MCF 10A (cell line): ENCODE measurements at regions not wholly inside any gene's neighbourhood (a gene's known extent, or its start where the extent isn't known, plus 50 kb on each side); places are given as distances from the start of the nearest gene placed in this dataset.

ENCODE experiments used
- BruUV-seq: library from RNA; stranded (reverse); fragments of 400-500 nt; replicated peaks from 2 replicates; lab custom pipeline; 2021; lab: Mats Ljungman, UMichigan
- CTCF ChIA-PET: fragments of 300-600 bp; sonication (Branson Sonifier 250); formaldehyde crosslinking; extraction: SDS; loops from one replicate; lab custom pipeline; 2021; ENCODE audit warnings: antibody characterized with exemption, inconsistent platforms; lab: Yijun Ruan, JAX
- POLR2A ChIA-PET: fragments of 300-600, 350-650 bp; sonication (Branson Sonifier 250); formaldehyde crosslinking; extraction: SDS; loops from one replicate; lab custom pipeline; 2020; ENCODE audit warnings: antibody characterized with exemption, inconsistent platforms; lab: Yijun Ruan, JAX
- DNase-seq: peaks from one replicate; pipeline ENCODE4 v3.0.0-alpha.2; 2018; ENCODE audit not compliant: unreplicated experiment
- H3K27ac Mint-ChIP-seq: one replicate; pipeline ENCODE4 v1.8.0; 2022; ENCODE audit warnings: mild to moderate bottlenecking, low read depth, mixed read lengths; ENCODE audit not compliant: unreplicated experiment
- H3K27me3 Mint-ChIP-seq: one replicate; pipeline ENCODE4 v1.8.0; 2022; ENCODE audit warnings: mixed read lengths; ENCODE audit not compliant: insufficient read depth, unreplicated experiment
- H3K36me3 Mint-ChIP-seq: one replicate; pipeline ENCODE4 v1.8.0; 2022; ENCODE audit warnings: mild to moderate bottlenecking, moderate library complexity, mixed read lengths; ENCODE audit not compliant: insufficient read depth, unreplicated experiment
- H3K4me1 Mint-ChIP-seq: one replicate; pipeline ENCODE4 v1.8.0; 2022; ENCODE audit warnings: mixed read lengths; ENCODE audit not compliant: insufficient read depth, unreplicated experiment
- H3K4me3 Mint-ChIP-seq: one replicate; pipeline ENCODE4 v1.8.0; 2022; ENCODE audit warnings: mild to moderate bottlenecking, moderate library complexity, mixed read lengths; ENCODE audit not compliant: unreplicated experiment
- H3K9me3 Mint-ChIP-seq: one replicate; pipeline ENCODE4 v1.8.0; 2022; ENCODE audit warnings: mixed read lengths; ENCODE audit not compliant: unreplicated experiment
- CTCF ChIP-seq: fragments of 200-600 bp; IDR thresholded peaks from one replicate; pipeline ENCODE4 v1.8.0; 2022; ENCODE audit warnings: antibody characterized with exemption, mild to moderate bottlenecking; ENCODE audit not compliant: unreplicated experiment
- intact Hi-C: fragments of 100-400 bp; cut with micrococcal nuclease; formaldehyde crosslinking; loops from 2 replicates; pipeline ENCODE4 v1.14.1; 2022

DNA sequence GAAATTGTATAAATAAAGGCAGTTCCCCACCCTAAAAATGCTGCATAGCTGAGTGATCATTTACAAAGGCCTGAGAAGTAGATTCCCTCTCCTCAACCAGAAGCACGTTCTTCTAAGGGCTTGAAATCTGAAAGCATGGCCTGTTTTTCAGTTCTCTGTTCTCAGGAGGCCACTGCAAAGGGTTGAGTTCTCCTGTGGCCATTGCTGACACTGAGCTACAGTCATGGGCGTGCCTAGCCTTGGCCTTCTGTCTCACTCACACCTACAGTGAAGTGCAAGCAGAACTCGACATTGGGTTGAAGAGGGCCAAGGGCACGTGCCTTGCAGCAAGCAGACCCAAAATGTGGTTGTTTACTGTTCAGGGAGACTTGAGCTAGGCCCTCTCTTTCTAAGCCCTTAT, 276.6 kb upstream of the VLDLR start:
- intact Hi-C loops: no loop called here
- H3K27me3 Mint-ChIP-seq: no peaks in the 10 kb centered on the region
- POLR2A ChIA-PET: no interaction called here
- CTCF ChIA-PET: interaction anchor here (0.5 kb wide), 1 partner anchor 257 kb away, joined by 3 read pairs; no protein-coding TSS in a partner anchor
- no TSS peak for BruUV-seq
- no peak for TF ChIP-seq CTCF
- H3K36me3 Mint-ChIP-seq: no peaks in the 10 kb centered on the region
- no peak overlapping the region for H3K4me3 Mint-ChIP-seq
- no peaks in the 10 kb centered on the region for H3K9me3 Mint-ChIP-seq
- no peak for DNase-seq
- H3K4me1 Mint-ChIP-seq: no peaks in the 10 kb centered on the region
- no peak overlapping the region for H3K27ac Mint-ChIP-seq

DNA sequence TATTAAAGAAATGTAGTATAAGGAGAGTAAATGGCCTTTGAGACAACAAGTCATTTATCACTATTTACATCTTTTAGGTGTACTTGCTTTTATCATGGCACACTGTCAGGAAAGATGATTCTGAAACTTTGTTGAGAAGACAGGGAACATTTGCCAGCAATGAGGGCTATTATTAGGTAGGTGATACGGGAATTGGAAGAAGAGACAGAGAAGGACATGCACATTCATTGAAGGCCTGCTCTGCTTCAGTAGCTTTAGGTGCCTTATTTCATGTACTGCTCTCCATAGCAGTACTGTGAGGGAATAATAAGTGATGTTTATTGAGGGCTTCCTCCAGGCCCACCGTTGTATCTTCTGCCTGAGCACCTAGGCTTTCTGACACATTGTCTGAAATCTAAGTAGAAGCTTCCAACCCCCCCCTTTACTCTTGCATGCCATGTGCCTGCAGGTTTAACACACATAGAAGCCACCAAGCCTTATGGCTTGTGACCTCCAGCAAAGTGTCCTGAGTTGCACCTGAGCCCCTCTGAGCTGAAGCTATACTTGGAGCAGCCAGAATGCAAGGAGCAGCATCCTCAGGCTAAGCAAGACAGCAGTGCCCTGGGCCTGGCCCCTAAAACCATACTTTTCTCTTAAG, 275.2 kb upstream of the VLDLR start:
- Mint-ChIP-seq H3K27me3 (no peaks in the 10 kb centered on the region), H3K4me1 (no peaks in the 10 kb centered on the region), H3K9me3 (no peaks in the 10 kb centered on the region), H3K36me3 (no peaks in the 10 kb centered on the region), H3K4me3 (no peak overlapping the region), H3K27ac (no peak overlapping the region)
- ChIA-PET POLR2A (no interaction called here), CTCF (interaction anchor here (0.7 to 1.1 kb wide), 2 partner anchors 10 to 288 kb away, joined by 3 read pairs; no protein-coding TSS in a partner anchor)
- intact Hi-C loops: no loop called here
- TF ChIP-seq CTCF: no peak
- no TSS peak for BruUV-seq
- no peak for DNase-seq

GRCh38 chr9:2351324-2351723, 270.3 kb upstream of the VLDLR start:
- Mint-ChIP-seq H3K9me3 (no peaks in the 10 kb centered on the region), H3K4me1 (no peaks in the 10 kb centered on the region), H3K36me3 (no peaks in the 10 kb centered on the region), H3K27me3 (no peaks in the 10 kb centered on the region), H3K4me3 (no peak overlapping the region), H3K27ac (no peak overlapping the region)
- intact Hi-C loops: no loop called here
- BruUV-seq: no TSS peak
- POLR2A ChIA-PET: no interaction called here
- CTCF ChIA-PET: interaction anchor here (1.1 kb wide), 1 partner anchor 116 kb away, joined by 3 read pairs; no protein-coding TSS in a partner anchor
- DNase-seq: no peak
- no peak for TF ChIP-seq CTCF

- DNase-seq: no peak
- no TSS peak for BruUV-seq
Observed at GRCh38 chr9:2354216-2354615, 267.4 kb upstream of the VLDLR start.

More at GRCh38 chr9:2354216-2354615, 267.4 kb upstream of the VLDLR start:
- Mint-ChIP-seq H3K9me3 (no peaks in the 10 kb centered on the region), H3K36me3 (no peaks in the 10 kb centered on the region), H3K27ac (no peak overlapping the region), H3K4me3 (no peak overlapping the region), H3K4me1 (no peaks in the 10 kb centered on the region), H3K27me3 (no peaks in the 10 kb centered on the region)
- CTCF ChIA-PET: no interaction called here
- POLR2A ChIA-PET: no interaction called here
- no peak for TF ChIP-seq CTCF
- intact Hi-C loops: no loop called here
